ENCODE measurements at regions not wholly inside any gene's neighbourhood (a gene's known extent, or its start where the extent isn't known, plus 50 kb on each side); places are given as distances from the start of the nearest gene placed in this dataset.

DNA sequence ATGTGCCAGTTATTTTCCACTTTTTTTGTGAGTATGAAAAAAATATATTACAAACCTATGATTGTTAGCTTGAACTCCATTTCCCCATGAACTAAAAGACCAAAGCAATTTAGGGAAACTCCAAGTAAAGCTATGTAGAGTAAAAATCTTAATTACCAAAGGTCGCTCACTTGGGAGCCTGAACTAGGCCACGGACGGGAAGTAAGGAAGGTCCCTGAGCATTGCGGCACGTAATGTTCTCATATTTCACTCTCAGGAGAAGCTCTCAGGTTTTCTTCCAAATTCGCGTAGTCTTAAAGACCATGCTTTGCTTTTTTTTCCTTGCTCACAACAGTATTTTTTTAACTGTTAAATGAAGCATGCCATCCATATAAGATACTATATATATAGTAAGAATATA lies 215.3 kb upstream of the RARB start:
- H3K27ac Mint-ChIP-seq: no peak overlapping the region
- intact Hi-C loops (cut with micrococcal nuclease): no loop called here
- WGBS (ENCODE audit: insufficient coverage): 73% methylated on average over 3 of the region's 7 CpGs

DNA sequence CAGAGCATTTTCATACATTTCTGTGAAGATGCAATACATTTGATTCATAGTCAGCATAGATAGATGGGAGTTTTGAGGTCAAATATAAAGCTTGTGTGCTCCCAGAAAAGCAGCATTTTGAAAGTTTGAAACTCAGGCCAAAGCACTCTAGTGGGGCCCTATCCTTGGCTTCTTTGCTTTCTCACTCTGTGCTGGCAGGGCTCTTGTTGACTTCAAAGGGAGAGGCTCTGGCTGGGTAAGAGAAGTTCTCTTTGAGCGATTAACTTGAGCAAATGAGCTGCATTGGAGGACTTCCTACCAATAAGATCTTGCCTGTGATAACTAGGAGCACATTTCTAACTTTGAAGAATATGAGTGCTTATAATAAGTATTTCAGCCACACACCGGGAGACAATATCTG lies 214.0 kb upstream of the RARB start:
- Mint-ChIP-seq H3K9me3 (peaks cover 3 to 17% (median 8%) of the 10 kb centered on the region in 7 donors), H3K36me3 (no peaks in the 10 kb centered on the region), H3K27ac (no peak overlapping the region), H3K27me3 (ENCODE audit: low read depth in 3 of 3) (no peaks in the 10 kb centered on the region), H3K4me1 (no peaks in the 10 kb centered on the region), H3K4me3 (no peak overlapping the region)
- no CpG with 5 or more reads among the region's 2 CpGs for WGBS (ENCODE audit: insufficient coverage)
- H3K79me2 ChIP-seq (ENCODE audit: insufficient read depth, low read length): no peaks in the 10 kb centered on the region
- H3K9ac ChIP-seq (ENCODE audit: insufficient read depth, low read length, poor library complexity, severe bottlenecking): no peak overlapping the region
- H3K27me3 ChIP-seq (ENCODE audit: control insufficient read depth in 2 of 2, insufficient read depth in 2 of 2, low read length in 2 of 2): no peaks in the 10 kb centered on the region
- intact Hi-C loops (cut with micrococcal nuclease): no loop called here
- H3K27ac ChIP-seq (ENCODE audit: low read depth in 1 of 2, low read length in 2 of 2): no peak overlapping the region
- H3K4me3 ChIP-seq (replicated peaks in 1 of 3; ENCODE audit: low read depth in 2 of 3, low read length in 3 of 3): no peak overlapping the region
- TF ChIP-seq, protein P1, sequence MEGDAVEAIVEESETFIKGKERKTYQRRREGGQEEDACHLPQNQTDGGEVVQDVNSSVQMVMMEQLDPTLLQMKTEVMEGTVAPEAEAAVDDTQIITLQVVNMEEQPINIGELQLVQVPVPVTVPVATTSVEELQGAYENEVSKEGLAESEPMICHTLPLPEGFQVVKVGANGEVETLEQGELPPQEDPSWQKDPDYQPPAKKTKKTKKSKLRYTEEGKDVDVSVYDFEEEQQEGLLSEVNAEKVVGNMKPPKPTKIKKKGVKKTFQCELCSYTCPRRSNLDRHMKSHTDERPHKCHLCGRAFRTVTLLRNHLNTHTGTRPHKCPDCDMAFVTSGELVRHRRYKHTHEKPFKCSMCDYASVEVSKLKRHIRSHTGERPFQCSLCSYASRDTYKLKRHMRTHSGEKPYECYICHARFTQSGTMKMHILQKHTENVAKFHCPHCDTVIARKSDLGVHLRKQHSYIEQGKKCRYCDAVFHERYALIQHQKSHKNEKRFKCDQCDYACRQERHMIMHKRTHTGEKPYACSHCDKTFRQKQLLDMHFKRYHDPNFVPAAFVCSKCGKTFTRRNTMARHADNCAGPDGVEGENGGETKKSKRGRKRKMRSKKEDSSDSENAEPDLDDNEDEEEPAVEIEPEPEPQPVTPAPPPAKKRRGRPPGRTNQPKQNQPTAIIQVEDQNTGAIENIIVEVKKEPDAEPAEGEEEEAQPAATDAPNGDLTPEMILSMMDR (IDR thresholded peaks at IDR 0.05): no peak
- H3K4me2 ChIP-seq (replicated peaks; ENCODE audit: extremely low read depth, low read length, poor library complexity, severe bottlenecking): no peak overlapping the region
- H2AFZ ChIP-seq (ENCODE audit: insufficient read depth, low read depth, low read length, poor library complexity, severe bottlenecking): no peak overlapping the region
- DNase-seq: no peak
- no peaks in the 10 kb centered on the region for H3K36me3 ChIP-seq (replicated peaks in 1 of 2; ENCODE audit: control insufficient read depth in 1 of 2, insufficient read depth in 2 of 2, low read length in 2 of 2)
- no peaks in the 10 kb centered on the region for H3K4me1 ChIP-seq (ENCODE audit: control insufficient read depth in 1 of 2, insufficient read depth in 2 of 2, low read length in 2 of 2)
- H4K20me1 ChIP-seq (ENCODE audit: insufficient read depth, low read length): no peaks in the 10 kb centered on the region
- peaks cover 22 to 25% of the 10 kb centered on the region in 2 donors for H3K9me3 ChIP-seq (replicated peaks in 1 of 2; ENCODE audit: control insufficient read depth in 1 of 2, insufficient read depth in 1 of 2, low read length in 2 of 2)

More for the DNA sequence above, 215.3 kb upstream of the RARB start:
- Mint-ChIP-seq H3K27me3 (ENCODE audit: low read depth in 3 of 3) (no peaks in the 10 kb centered on the region), H3K9me3 (peaks cover 4 to 29% (median 11%) of the 10 kb centered on the region in 7 donors), H3K4me1 (no peaks in the 10 kb centered on the region), H3K36me3 (no peaks in the 10 kb centered on the region), H3K4me3 (no peak overlapping the region)
- DNase-seq: no peak
- Histone ChIP-seq H2AFZ (ENCODE audit: insufficient read depth, low read depth, low read length, poor library complexity, severe bottlenecking) (no peak overlapping the region), H3K9me3 (replicated peaks in 1 of 2; ENCODE audit: control insufficient read depth in 1 of 2, insufficient read depth in 1 of 2, low read length in 2 of 2) (peaks cover 24 to 28% of the 10 kb centered on the region in 2 donors), H3K9ac (ENCODE audit: insufficient read depth, low read length, poor library complexity, severe bottlenecking) (no peak overlapping the region), H3K4me3 (replicated peaks in 1 of 3; ENCODE audit: low read depth in 2 of 3, low read length in 3 of 3) (no peak overlapping the region), H3K36me3 (replicated peaks in 1 of 2; ENCODE audit: control insufficient read depth in 1 of 2, insufficient read depth in 2 of 2, low read length in 2 of 2) (no peaks in the 10 kb centered on the region), H4K20me1 (ENCODE audit: insufficient read depth, low read length) (no peaks in the 10 kb centered on the region), H3K4me2 (replicated peaks; ENCODE audit: extremely low read depth, low read length, poor library complexity, severe bottlenecking) (no peak overlapping the region), H3K27me3 (ENCODE audit: control insufficient read depth in 2 of 2, insufficient read depth in 2 of 2, low read length in 2 of 2) (no peaks in the 10 kb centered on the region), H3K79me2 (ENCODE audit: insufficient read depth, low read length) (no peaks in the 10 kb centered on the region), H3K27ac (ENCODE audit: low read depth in 1 of 2, low read length in 2 of 2) (no peak overlapping the region), H3K4me1 (ENCODE audit: control insufficient read depth in 1 of 2, insufficient read depth in 2 of 2, low read length in 2 of 2) (no peaks in the 10 kb centered on the region)
- TF ChIP-seq, protein P1 (IDR thresholded peaks at IDR 0.05): no peak

All from CD14-positive monocyte (primary cell).